GM03348 (cell line): ENCODE measurements at regions not wholly inside any gene's neighbourhood (a gene's known extent, or its start where the extent isn't known, plus 50 kb on each side); places are given as distances from the start of the nearest gene placed in this dataset.

Experiments used
- DNase-seq: peaks from one replicate; pipeline ENCODE4 v3.0.0; 2012; ENCODE audit warnings: low spot score

DNA sequence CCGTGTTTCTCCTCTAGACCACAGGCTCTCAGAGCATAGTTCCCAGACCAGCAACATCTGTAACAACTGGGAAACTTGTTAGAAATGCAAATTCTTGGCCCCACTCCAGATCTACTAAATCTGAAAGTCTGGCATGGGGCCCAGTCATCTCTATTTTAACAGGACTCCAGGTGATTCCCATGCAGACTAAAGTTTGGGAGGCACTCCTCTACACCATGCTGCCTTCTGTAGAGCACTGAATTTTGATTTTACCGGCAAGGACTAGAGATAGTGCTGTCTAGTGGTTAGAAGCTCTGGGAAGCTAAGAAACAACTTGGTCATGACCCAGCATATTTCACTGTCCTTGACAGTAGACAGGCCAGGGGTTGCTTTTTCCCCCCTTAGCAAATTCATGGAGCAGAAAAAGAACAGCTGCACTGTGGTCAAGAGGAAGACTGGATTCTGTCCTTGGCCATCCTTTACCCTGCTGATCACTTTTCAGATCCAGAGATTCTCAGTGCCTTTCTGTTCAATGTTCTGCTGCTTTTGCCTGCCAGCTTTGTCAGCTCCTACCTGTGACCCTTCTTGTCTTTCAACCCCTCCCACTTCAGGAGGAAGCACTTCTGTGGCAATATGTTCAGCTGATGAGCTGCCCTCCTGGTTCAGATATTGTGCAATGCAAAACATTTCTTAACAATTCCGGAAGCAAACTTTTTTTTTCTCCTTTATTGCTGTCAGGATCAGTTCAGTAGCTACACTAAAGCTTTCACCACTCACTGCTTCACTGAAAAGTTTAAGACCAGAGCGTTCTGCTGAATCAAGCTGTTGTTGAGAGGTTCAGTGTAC is 133.8 kb upstream of the NUDT4 start:
- peak; percentile 67 for DNase-seq

DNA sequence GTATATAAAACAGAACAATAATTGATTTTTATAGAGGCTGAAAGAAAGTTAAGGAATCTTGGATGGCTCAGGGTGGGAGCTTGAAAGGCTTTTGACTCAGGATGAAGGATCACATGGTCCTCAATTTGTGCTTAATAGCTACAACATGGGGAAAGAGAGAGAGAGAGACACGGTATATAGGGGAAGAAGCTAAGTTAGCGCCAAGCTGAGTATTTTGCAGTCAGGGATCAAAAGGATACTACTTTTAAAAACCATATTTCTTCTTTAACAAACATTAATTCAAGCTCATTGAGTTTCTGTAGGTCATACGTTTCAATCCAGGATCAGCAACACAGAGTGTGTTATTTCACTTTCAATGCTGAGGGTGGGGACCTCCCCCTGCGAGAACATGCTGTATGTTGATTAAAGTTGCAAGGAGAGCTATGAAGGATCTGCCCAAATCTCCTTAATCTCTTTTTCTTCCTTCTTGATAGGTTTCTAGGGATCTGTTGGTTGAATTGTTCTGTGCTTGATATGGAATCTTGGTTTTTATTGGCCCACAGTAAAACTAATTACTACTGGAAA is 133.1 kb upstream of the NUDT4 start:
- no peak for DNase-seq

DNA sequence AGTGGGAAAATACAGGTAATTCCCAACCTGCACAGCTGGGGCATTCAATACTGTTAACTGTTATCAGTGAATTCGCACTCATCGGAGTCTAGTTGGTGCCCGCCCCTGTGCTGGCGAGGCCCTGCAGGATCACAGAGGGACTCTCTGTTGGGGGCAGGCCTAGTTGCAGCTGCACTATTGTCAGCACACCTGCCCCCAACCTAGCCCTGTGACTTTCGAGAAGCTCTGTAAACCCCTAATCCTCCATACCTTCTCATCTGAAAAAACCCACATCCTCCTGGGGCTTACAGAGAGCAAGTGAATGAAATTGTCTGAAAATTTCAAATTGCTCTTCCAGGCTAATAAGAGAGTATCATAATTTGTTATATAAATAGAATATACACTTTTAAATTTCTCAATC is 132.2 kb upstream of the NUDT4 start:
- no peak for DNase-seq

DNA sequence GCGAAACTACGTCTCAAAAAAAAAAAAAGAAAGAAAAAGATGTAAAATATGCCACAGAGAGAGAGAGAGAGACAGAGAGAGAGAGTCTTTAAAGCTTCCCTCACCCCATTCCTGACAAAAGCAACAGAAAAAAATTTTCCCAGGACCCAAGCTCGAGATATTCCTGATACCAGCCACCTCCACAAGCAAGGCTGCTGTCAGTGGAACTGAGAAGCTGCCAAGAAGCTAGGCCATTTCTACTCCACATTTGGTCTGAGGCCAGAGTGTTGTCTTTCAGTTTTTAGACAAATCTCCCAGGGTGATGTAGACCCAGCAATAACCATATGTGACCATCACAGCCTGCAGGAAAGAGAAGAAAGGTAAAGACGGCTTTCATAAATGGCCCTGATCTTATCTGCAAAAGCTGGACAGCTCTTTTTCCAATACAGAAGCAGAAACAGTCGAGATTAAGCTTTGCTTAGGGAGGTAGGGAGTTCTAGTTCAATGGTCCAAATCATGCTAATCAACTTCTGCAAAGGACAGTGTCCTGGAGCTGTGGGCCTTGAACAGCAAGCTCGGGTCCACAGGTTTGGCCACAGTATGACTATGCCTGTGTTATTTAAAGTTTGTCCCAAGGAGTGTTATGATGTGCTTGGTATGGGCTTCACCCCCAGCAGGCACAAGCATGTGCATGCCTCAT is 130.3 kb upstream of the NUDT4 start:
- no peak for DNase-seq

DNA sequence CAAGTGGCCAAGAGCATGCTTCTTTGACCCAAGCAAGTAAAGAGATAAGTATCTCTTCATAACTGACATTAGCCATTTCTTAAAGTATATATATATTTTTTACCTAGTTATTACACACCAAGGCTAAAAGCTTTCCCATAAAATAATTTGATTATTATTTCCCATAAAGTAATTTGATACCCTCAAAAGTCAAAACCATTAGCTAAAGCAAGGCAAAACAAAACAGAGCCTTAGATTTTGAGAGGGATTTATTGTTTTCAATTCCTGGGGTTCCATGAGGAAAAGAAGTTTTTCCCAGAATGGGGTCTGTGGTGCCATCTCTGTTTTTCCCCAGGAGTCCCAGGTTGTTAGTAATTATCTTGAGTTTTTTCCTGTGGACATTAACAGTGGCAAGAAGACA is 125.5 kb upstream of the NUDT4 start:
- no peak for DNase-seq

DNA sequence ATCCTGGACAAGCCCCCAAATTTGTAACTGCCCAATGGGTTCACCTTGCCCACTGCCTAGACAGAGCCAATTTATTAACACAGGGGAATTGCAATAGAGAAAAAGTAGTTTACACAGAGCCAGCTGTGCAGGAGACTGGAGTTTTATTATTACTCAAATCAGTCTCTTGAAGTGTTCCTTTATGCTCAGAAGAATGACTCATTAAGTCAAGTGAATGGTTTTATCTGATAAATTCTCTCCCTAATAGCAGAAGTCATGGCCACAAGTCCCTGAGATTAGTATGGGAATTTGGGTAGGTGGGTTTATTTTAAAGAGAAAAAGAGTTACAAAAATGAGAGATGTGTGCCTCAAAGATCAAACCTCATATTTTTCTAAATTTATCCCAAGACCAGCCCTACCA is 122.8 kb upstream of the NUDT4 start:
- no peak for DNase-seq

DNA sequence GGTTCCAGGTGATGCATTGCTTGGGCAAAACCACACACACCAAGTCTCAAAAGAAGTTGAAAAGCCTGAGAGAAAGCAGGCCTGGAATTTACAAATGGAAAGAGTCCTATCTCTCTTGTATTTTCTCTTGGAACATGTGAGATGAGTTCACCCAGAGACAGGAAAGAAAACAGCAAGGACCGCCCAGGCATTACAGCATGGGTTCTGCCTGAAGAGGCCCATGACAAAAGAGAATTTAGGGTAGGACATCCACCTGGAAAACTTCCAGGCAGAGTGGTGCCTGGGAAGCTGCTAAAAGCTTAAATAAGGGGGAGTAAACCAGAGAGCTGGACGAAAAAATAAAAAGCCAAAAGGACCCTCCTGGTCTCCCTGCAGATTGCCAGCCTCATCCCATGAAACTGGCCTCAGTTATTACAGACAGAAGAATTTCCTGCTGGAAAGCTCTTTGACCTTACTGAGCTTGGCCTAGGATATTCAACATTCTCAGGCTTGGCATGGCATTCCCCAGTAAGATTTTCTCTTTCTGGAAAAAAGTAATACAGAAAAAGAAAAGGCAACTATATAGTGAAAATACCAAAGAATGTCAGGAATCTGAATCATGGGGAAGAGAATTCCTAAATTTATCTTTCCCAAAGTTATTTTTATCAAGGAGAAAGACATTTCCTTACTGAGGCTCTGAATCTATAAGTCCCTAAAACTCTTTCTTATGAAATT is 121.3 kb upstream of the NUDT4 start:
- DNase-seq, result peak; percentile 40

DNA sequence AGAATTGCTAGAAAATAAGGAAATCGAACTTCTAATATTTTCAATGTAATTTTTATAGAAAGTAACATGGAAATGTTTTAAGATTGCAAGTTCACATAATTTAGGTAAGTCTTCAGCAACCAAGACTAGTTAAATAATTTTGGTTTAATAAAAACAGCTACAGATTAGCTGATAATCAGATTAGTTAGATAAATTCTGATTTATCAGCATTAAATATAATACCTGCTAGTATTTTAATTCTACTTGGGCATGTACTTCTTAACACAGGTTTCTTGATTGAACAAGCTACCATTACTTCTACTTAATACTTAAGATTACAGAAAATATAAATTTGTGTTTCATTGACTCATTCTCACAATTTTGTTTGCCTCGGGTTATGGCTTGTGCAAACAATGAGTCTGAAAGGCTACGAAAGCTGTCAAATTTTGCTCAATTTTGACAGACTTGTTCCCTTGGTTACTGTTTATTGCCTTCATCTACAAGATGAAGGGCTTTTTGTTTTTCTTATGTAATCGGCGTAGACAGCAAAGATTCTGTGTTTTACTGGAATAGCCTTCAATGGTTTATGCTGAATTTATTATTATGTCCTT is 116.1 kb upstream of the NUDT4 start:
- no peak for DNase-seq

DNA sequence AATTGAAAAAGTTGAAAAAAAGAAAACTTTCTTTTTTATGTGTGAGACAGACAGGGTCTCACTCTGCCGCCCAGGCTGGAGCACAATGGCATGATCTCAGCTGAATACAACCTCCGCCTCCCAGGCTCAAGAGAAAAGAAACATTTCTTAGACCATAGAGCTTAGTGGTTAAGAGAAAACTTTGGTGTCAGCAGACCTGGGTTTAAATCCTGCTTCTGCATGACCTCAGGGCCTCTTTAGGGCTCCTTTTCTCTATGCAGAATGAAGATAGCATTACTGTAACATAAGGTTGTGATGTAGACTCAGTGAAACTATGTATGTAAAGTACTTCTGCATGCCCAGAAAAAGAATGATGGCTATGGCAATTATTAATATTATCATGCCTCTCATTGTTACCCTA is 104.7 kb upstream of the NUDT4 start:
- DNase-seq, result no peak

DNA sequence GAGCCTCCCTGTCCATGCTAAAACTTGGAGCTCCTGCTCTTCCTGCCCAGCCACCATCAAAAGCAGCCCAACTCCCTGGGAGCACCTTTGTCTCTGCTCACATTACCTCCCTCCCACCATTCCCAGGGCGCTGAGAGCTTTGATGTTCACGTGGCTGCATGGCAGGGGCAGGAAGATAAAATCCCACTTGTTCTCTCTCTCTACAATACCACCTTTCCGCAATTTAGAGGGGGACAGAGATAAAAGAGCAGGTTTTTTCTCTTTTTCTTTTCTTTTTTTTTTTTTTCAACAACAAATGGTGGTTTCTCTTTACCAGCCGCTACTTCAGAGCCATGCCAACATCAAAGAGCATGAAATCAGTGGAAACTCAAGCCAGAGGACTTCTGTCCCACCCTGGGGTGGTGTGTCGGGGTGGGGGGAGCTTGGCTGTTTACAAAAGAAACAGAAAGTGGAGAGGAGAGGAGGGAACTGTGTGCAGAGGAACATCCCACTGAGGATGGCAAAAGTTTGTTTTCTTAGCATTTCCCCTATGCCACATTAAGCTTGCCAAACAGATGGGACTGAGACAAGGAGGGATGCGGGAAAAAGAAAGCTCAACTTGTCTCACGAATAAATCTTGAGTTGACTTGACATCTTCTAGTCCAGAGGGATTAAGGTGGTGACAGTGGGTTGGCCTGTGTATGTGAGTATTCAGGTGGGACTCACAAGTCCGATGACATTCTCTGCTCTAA is 103.7 kb upstream of the NUDT4 start:
- DNase-seq, result no peak

DNA sequence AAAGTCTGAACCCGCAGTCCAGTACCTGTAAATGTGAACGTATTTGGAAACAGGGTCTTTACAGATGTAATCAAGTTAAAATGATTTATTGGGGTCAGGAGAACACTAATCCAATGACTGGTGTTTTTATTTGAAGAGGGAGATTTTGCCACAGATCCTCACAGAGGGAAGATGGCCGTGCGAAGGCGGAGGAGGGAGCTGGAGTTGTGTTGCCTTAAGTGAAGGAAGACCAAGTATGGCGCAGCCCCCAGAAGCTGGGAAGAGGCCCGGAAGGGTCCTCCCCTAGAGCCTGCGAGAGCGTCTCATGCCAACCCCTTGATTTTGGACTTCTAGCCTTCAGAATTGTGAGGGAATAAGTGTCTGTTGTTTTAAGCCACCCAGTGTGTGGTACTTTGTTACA is 102.8 kb upstream of the NUDT4 start:
- no peak for DNase-seq

DNA sequence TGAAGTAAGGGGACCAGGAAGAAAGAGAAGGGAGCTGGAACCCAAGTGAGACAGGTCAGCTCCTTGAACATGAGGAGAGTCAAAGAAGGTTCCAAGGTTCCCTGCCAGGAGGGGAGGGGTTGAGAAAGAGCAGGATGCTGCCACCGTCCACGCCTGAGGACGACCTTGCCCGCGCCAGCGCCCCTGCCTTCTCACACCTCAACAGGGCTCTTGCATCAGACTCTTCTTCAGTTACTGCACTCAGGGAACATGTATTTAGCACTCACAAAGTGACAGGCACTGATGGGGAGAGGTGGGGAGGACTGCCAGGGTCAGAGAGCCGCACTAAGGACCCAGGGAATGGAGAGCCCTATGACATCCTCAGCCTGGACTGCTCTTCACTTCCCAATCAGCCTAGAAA is 102.1 kb upstream of the NUDT4 start:
- no peak for DNase-seq

DNA sequence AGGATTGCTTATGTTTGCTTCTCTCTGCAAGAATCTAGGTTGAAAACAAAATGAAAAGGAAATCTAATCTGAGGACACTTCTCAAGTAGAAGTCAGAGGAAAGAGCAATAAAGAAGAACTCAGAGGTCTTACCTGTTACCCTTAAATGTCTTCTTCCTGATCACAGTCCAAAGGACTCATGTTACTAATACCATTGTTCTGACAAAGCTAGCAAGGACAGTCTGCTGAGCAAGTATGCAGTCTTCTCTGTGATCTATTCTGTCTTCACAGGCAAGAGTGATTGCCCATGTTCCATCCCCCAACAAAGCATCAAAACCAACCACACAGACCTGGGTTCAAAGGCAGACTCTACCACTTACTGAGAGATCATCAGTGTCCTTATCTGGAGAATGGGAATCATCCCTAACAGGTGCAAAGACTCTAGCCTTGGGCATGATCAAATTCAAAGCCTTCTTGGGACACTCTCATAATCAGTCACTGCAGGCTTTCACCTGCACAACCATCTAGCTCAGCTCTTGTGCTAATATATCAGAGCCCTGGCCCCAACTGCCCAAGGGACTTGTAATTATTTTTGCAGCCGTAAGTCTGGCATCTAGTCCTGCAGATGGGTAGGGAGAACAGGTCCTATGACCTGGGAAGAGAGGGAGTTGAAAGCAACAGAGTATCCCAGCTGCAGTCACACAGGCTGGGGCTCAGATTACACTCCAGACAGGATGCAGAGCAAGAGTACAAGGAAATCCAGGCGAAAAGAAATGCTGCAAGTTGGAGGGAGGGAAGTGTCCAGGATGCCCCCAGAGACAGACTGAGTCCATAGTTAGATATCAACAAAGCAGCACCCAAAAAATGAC is 97.9 kb upstream of the NUDT4 start:
- DNase-seq, result no peak

DNA sequence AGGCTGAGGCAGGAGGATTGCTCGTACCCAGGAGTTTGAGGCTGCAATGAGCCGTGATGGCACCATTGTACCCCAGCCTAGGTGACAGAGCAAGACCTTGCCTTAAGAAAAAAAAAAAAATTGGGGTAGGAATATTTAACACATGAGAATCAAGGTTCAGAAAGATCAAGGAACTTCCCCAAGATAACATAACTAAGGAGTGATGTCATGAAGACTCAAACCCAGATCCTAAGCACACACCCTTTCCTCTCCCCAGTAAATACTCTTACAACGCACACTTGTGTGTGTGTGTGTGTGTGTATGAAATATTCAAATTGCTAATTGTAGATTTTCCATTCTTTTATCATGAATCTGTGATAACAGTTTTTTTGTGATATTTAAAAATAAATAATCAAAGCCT is 90.6 kb upstream of the NUDT4 start:
- DNase-seq, result no peak

DNA sequence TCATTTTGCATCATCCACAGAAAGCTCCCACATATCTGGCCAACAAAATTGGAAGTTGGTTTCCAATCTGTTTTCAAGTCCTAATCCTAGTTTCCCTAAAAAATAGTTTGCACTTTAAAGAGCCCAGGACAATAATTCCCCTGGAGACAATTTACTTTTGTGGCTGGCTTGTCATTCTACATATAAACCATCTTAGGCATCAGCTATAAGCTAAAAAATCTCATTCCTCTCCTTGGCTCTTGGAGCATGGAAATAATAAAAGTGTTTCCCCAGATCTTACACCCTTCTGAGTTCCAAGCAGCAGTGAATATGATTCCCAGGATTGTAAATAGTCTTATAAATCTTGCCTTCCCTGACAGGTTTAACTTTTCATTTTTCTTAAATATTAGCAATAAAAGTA is 89.1 kb upstream of the NUDT4 start:
- no peak for DNase-seq

DNA sequence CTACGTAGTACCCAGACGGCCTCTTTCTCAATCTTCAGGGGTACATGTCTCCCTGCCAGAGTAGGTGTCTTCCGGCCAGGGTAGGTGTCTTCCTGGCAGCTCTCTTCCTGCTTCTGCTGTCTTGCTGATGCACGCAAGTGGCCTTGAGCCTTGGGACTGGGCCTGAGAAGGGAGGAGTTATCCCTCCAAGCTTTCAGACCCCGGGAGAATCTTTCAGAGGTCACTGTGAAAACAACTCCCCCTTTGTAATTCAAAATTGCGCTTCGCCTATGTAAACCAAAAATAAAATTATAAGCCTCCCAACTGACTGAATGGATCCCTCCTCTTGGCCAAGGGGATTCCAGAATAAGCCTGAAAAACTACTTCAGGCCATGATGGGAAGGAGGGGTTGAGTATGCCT is 87.3 kb upstream of the NUDT4 start:
- no peak for DNase-seq

DNA sequence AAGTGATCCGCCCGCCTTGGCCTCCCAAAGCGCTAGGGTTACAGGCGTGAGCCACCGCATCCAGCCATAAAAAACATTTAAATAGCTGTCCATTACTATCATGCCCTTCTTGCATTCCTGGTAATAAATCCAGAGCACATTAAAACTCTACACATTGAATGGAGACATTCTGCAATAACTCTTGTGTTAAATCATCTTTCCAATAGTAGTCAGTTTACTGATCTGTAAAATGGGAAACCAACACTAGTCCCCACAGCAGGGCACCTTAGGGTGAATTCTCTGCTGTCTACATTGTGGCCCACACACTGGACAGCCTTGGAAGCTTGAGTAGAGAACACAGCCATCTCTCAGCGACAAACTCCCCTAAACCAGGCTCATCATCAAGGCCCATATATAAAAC is 85.5 kb upstream of the NUDT4 start:
- no peak for DNase-seq

DNA sequence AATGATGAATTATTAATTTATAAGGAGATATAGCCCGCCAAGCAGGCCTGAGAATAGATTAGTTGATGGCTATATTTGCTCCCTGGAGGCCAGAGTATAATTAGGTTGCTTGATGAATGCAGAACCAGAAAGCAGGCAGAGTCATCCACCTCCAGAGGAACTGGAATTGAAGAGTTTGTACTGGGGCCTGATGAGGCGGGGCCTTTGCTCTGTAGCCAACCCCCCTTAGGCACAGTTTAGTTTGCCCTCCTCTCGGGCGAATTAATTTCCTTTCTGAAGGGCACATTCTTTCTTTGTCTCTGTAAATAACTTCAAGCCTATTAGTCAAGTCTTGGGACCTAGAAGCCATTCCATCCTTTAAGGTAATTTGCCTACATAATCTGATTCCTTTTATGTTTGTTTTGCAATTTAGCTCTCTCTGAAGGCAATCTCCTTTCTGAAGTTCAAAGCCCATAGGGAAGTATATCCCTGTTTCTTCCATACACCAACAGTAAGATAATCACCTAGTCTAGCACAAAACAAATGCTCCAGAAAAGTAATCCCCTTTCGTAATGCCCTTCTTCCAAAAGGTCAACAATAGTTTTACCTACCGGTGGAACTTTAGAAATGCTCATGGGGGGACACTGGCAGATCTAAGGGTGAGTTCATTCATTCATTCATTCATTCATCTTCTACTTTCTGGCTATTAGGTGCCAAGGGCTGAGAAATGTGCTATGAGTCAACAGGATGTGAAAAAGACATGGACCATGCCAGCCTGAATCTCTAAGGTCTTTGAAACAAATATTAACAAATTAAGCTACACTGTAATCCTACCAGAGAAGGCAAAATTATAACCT is 84.8 kb upstream of the NUDT4 start:
- DNase-seq, result no peak

DNA sequence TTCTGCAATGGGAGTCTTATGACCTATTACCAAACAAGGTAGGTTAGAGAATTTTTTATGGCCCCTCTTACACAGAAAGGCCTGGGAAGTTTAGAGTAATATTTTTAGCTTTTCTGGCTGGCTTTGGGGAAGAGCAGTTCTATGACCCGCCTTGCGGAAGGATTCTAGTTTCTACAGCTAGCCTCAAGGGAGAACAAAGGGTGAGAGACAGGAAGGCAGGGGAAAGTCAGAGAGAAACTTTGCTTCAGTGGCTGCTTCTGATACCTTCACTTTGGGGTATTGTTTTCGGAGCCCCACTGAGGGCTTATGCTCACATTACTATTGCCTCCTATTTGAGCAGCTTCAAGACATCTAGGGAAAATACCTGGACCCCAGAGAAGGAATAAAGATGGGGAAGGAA is 80.7 kb upstream of the NUDT4 start:
- no peak for DNase-seq

DNA sequence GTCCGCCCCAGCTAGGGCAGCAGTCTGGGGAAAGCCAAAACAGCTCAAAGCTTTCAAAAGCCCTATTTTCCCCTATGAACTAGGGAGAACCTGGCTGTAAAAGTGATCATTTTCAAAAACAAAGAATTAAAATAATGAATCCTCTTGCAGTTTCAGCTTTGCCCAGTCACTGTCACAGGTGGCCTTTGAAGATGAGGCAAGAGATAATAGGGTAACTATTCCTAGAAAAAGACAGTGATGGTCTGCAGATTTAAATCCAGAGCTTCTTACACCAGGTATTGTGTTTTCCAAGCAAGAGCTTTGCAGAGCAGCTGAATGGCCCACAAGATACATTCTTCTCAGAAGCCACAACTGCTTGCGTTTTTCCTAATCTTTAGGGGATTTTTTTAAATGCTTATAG is 80.2 kb upstream of the NUDT4 start:
- DNase-seq, result no peak
